ENCODE measurements at regions not wholly inside any gene's neighbourhood (a gene's known extent, or its start where the extent isn't known, plus 50 kb on each side); places are given as distances from the start of the nearest gene placed in this dataset.
"Not testable (repeated sequence)": the region's sequence is repeated elsewhere in the genome, so short reads cannot be mapped to it uniquely, and the experiment has no call there.

GRCh38 chr21:19392390-19392789, 988.8 kb upstream of the TMPRSS15 start:
- DNase-seq (ENCODE audit: low spot score): no peak

GRCh38 chr21:19400223-19400770, 996.7 kb upstream of the TMPRSS15 start:
- no peak for DNase-seq (ENCODE audit: low spot score)

DNA sequence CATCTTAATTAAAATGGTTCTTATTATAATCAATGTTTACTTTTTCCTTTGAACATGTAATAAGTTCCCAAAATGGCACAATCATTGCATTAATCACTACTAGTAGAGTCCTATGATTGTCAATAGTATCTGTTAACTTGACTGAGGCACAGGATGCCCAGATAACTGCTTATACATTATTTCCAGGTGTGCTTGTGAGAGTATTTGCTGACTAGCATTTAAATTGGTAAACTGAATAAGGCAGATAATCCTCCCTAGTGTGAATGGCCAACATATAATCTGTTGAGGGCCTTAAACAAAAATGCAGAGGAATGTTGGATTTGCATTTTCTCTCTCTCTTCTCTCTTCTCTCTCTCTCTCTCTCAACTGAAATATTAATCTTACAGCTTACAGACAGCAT, 999.3 kb upstream of the TMPRSS15 start:
- no peak for DNase-seq (ENCODE audit: low spot score)

DNA sequence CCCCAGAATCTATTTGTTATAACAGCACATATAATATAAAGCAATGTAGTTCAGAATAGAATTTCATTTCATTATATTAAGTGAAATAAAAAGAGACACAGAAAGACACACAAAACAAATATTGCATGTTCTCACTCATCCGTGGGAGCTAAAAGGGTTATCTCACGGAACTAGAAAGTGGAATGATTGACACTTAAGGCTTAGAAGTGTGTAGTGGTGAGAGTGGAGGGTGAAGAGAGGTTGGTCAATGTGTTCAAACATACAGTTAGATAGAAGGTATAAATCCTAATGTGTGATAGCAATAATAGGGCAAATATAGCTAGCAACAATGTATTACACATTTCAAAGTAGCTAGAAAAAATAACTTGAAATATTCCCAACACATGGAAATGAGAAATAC, 1001.7 kb upstream of the TMPRSS15 start:
- DNase-seq (ENCODE audit: low spot score): no peak

DNA sequence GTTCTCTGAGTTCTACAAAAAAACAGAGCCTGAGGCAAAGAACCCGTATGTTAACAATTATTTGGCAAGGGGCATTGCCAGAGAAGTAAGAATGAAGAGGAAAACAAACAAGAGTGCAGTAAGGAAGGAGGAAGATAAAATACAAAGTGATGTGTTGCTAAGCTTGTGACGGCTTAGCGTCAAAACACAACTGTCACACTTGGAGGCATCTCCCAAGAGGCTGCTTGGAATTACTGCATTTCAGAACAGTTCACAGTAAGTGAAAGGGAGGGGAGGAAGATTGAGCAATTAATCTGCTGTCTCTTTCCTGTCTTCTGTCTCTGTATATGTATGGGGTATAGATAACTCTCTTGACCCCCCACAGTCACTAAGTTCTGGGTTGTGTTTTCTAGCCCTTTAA, 1017.0 kb upstream of the TMPRSS15 start:
- no peak for DNase-seq (ENCODE audit: low spot score)

- DNase-seq (ENCODE audit: low spot score): no peak
These were observed 1030.0 kb upstream of the TMPRSS15 start for GRCh38 chr21:19433623-19434022.

GRCh38 chr21:19440792-19441655, 1037.4 kb upstream of the TMPRSS15 start:
- DNase-seq (ENCODE audit: low spot score): no peak

GRCh38 chr21:19458295-19458694, 1054.7 kb upstream of the TMPRSS15 start:
- DNase-seq (ENCODE audit: low spot score): no peak

- DNase-seq (ENCODE audit: low spot score): no peak
These were observed 1058.1 kb upstream of the TMPRSS15 start for GRCh38 chr21:19461481-19462205.

- DNase-seq (ENCODE audit: low spot score): no peak
These were observed 1060.4 kb upstream of the TMPRSS15 start for GRCh38 chr21:19463966-19464365.

- no peak for DNase-seq (ENCODE audit: low spot score)
These were observed 1065.6 kb upstream of the TMPRSS15 start for GRCh38 chr21:19468991-19469715.

DNA sequence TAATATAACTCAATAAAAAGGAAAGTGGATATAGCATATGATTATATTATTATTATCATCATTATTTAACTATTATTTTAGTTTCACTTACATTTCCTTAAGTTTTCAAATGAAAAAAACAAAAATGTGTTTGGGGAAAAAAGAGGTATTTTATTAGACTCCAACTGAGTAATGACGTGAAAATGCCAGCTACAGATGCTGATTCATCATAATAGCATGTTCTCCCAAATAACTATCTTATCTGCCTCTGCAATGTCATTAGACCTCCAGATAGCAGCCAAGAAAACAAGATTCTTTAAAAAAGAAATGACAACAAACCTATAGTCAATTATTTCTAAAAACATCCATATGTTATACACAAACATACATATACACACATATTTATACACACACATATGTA, 1071.9 kb upstream of the TMPRSS15 start:
- no peak for DNase-seq (ENCODE audit: low spot score)

- no peak for DNase-seq (ENCODE audit: low spot score)
These were observed 1086.3 kb upstream of the TMPRSS15 start for GRCh38 chr21:19489930-19490329.

DNA sequence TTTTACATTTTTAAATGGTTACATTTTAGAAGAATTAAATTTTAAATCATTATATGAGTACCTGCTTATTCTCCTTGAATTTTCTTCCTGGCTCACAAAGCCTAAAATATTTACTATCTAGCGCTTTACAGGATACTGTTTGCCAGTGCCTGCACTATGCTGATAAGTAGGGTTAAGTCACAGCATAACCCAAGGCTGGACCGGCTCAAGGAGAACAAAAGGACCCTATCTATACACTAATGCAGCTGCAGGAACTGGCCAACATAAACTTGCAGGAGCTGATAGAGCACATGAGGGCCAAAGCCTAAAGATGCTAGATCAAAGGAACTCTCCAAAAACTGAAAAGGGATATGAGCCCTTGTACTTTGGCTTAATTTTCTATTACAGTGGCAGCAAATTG, 1086.9 kb upstream of the TMPRSS15 start:
- DNase-seq (ENCODE audit: low spot score): no peak

DNA sequence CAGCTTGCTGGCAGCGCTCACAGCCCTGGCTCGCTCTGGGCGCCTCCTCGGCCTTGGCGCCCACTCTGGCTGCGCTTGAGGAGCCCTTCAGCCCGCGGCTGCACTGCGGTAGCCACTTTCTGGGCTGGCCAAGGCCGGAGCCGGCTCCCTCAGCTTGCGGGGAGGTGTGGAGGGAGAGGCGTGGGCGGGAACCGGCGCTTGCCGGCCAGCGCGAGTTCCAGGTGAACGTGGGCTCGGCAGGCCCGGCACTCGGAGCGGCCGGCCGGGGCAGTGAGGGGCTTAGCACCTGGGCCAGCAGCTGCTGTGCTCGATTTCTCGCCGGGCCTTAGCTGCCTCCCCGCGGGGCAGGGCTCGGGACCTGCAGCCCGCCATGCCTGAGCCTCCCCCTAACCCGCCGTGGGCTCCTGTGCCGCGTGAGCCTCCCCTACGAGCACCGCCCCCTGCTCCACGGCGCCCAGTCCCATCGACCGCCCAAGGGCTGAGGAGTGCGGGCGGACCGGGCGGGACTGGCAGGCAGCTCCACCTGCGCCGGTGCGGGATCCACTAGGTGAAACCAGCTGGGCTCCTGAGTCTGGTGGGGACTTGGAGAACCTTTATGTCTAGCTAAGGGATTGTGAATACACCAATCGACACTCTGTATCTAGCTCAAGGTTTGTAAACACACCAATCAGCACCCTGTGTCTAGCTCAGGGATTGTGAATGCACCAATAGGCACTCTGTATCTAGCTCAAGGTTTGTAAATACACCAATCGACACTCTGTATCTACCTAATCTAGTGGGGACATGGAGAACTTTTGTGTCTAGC, 1090.1 kb upstream of the TMPRSS15 start:
- not testable (repeated sequence) for DNase-seq (ENCODE audit: low spot score)

DNA sequence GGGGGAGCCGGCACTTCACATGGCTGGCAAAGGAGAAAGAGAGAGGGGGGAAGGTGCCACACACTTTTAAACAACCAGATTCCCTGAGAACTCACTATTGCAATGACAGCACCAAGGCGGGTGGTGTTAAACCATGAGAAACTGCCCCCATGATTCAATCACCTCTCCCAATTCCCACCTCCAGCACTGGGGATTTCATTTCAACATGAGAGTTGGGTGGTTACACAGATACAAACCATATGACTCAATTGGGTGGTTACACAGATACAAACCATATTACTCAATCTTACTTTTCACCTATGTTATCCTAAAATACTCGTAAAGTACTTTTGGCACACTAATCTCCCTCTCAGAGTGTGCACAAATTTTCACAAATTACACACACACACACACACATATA, 1097.5 kb upstream of the TMPRSS15 start:
- no peak for DNase-seq (ENCODE audit: low spot score)

DNA sequence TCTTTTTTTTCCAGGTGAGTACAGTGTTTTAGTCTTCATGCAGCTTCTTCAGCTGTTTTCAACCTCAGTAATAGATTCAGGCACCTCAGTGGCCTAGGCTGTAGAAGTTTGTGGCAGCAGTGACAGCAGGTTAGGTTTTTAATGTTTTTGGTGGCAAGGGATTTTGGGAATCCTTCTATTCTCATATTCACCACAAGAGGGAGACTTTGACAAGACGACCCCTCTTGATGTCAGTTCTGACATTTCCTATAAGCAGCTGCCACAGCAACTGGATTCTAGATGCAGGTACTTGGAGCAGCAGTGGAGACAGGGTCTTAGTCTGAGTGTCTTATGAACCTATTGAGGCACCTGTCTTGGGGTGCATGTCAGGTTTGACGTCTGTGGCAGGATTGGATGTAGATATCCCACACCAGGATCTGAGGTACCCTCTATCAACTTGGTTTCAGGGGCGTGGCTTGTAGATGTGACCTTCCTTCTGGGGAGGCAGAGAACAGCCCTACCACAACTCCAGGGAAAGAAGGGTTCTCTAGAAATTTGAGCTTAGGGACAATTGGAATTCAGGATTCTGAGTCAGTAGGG, 1104.2 kb upstream of the TMPRSS15 start:
- DNase-seq (ENCODE audit: low spot score): peak; percentile 26

DNA sequence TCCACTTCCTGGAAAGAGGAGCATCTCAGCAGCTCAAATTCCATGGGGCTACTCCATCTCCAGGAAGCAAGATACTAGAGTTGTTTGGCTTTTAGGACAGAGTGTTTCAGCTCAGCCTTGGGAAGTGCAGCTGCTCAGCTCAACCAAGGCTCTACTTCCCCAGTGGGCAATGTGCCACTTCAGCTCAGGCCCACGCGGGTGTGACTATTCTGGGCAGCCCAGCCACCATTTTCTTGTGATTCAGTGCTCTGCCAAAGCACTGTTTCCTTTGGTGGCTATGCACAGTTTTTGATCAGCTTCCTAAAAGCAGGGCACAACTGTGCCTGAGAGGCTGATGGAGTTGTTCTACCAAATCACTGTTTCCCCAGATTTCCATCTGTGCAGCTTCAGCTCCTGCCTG, 1104.9 kb upstream of the TMPRSS15 start:
- DNase-seq (ENCODE audit: low spot score): no peak

GRCh38 chr21:19508844-19509243, 1105.3 kb upstream of the TMPRSS15 start:
- no peak for DNase-seq (ENCODE audit: low spot score)

DNA sequence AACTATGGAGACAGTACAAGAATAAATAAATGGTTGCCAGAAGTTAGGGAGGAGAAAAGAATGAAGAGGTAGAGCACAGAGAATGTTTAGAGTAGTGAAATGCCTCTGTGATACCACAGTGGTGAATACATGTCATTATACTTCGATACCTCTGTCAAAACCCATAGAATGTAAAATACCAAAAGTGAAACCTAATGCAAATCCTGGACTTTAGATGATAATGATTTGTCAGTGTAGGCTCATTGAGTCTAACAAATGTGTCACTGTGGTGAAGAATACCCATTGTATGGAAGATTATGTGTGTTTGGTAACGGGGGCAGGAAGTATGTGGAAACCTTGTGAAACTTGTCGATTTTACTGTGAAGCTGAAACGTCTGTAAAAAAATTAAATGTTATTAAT, 1106.5 kb upstream of the TMPRSS15 start:
- no peak for DNase-seq (ENCODE audit: low spot score)

- DNase-seq (ENCODE audit: low spot score): no peak
These were observed 1107.1 kb upstream of the TMPRSS15 start for GRCh38 chr21:19510653-19511052.

Data from HuH-7 (cell line).